ENCODE measurements at regions not wholly inside any gene's neighbourhood (a gene's known extent, or its start where the extent isn't known, plus 50 kb on each side); places are given as distances from the start of the nearest gene placed in this dataset.
"Not testable (repeated sequence)": the region's sequence is repeated elsewhere in the genome, so short reads cannot be mapped to it uniquely, and the experiment has no call there.

- DNase-seq (ENCODE audit: low spot score): not testable (repeated sequence)
These were observed 130.7 kb downstream of the UNC93B1 start for GRCh38 chr11:67873223-67873622.

GRCh38 chr11:67871168-67871567 is 132.7 kb downstream of the UNC93B1 start:
- DNase-seq (ENCODE audit: low spot score): not testable (repeated sequence)

- not testable (repeated sequence) for DNase-seq (ENCODE audit: low spot score)
These were observed 141.0 kb downstream of the UNC93B1 start for GRCh38 chr11:67862896-67863295.

- DNase-seq (ENCODE audit: low spot score): not testable (repeated sequence)
These were observed 144.3 kb downstream of the UNC93B1 start for GRCh38 chr11:67859513-67860161.

GRCh38 chr11:67850747-67851146 is 153.2 kb downstream of the UNC93B1 start:
- not testable (repeated sequence) for DNase-seq (ENCODE audit: low spot score)

GRCh38 chr11:67849766-67850165 is 154.1 kb downstream of the UNC93B1 start:
- DNase-seq (ENCODE audit: low spot score): not testable (repeated sequence)

GRCh38 chr11:67847896-67848875 is 155.7 kb downstream of the UNC93B1 start:
- not testable (repeated sequence) for DNase-seq (ENCODE audit: low spot score)

- DNase-seq (ENCODE audit: low spot score): not testable (repeated sequence)
These were observed 157.6 kb downstream of the UNC93B1 start for GRCh38 chr11:67846303-67846702.

GRCh38 chr11:67845296-67845695 is 158.6 kb downstream of the UNC93B1 start:
- DNase-seq (ENCODE audit: low spot score): not testable (repeated sequence)

- DNase-seq (ENCODE audit: low spot score): not testable (repeated sequence)
These were observed 163.3 kb downstream of the UNC93B1 start for GRCh38 chr11:67840599-67840998.

- DNase-seq (ENCODE audit: low spot score): not testable (repeated sequence)
These were observed 155.7 kb upstream of the ALDH3B2 start for GRCh38 chr11:67830152-67830551.

- DNase-seq (ENCODE audit: low spot score): not testable (repeated sequence)
These were observed 152.5 kb upstream of the ALDH3B2 start for GRCh38 chr11:67826951-67827296.

- not testable (repeated sequence) for DNase-seq (ENCODE audit: low spot score)
These were observed 151.9 kb upstream of the ALDH3B2 start for GRCh38 chr11:67826028-67826950.

GRCh38 chr11:67824861-67825260 is 150.4 kb upstream of the ALDH3B2 start:
- not testable (repeated sequence) for DNase-seq (ENCODE audit: low spot score)

GRCh38 chr11:67820081-67820480 is 145.7 kb upstream of the ALDH3B2 start:
- no peak for DNase-seq (ENCODE audit: low spot score)

- not testable (repeated sequence) for DNase-seq (ENCODE audit: low spot score)
These were observed 143.1 kb upstream of the ALDH3B2 start for GRCh38 chr11:67817558-67817957.

- DNase-seq (ENCODE audit: low spot score): not testable (repeated sequence)
These were observed 134.9 kb upstream of the ALDH3B2 start for GRCh38 chr11:67809301-67809700.

GRCh38 chr11:67807896-67808295 is 133.5 kb upstream of the ALDH3B2 start:
- not testable (repeated sequence) for DNase-seq (ENCODE audit: low spot score)

GRCh38 chr11:67806728-67807235 is 132.4 kb upstream of the ALDH3B2 start:
- DNase-seq (ENCODE audit: low spot score): not testable (repeated sequence)

GRCh38 chr11:67806183-67806582 is 131.8 kb upstream of the ALDH3B2 start:
- DNase-seq (ENCODE audit: low spot score): not testable (repeated sequence)

All from ecto neural progenitor cell (in vitro differentiated cells).